HG03095 (cell line): ENCODE measurements at regions not wholly inside any gene's neighbourhood (a gene's known extent, or its start where the extent isn't known, plus 50 kb on each side); places are given as distances from the start of the nearest gene placed in this dataset.
"Not testable (repeated sequence)": the region's sequence is repeated elsewhere in the genome, so short reads cannot be mapped to it uniquely, and the experiment has no call there.

Experiments
- ATAC-seq: cut with Tn5 transposase; IDR thresholded peaks from one replicate; pipeline ENCODE4 v1.9.1; 2021; ENCODE audit warnings: moderate library complexity; ENCODE audit not compliant: unreplicated experiment

DNA sequence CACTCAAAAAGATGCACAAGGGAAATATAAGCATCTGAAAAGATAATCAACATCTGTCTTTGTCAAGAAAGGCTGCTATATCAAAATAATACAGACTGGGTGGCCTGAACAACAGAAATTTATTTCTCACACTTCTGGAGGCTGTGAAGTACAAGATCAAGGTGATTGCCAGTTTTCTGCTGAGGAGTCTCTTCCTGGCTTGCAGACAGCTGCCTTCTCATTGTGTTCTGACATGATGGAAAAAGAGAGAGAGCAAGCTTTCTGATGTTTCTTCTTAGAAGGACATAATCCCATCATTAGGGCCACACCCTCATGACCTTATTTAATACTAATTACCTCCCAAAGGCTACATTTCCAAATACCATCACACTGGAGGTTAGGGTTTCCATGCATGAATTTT lies 1573.3 kb downstream of the SI start:
- no peak for ATAC-seq

DNA sequence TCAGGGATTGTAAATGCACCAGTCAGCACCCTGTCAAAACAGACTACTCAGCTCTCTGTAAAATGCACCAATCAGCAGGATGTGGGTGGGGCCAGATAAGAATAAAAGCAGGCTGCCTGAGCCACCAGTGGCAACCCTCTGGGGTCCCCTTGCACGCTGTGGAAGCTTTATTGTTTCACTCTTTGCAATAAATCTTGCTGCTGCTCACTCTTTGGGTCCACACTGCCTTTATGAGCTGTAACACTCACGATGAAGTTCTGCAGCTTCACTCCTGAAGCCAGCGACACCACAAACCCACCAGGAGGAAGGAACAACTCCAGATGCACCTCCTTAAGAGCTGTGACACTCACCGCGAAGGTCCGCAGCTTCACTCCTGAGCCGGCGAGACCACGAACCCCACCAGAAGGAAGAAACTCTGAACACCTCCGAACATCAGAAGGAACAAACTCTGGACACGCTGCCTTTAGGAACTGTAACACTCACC lies 1578.5 kb downstream of the SI start:
- not testable (repeated sequence) for ATAC-seq

- ATAC-seq, result not testable (repeated sequence)
These were observed 1579.2 kb downstream of the SI start for GRCh38 chr3:163498842-163499735.

- ATAC-seq, result no peak
These were observed 1586.6 kb downstream of the SI start for GRCh38 chr3:163491714-163492113.

- peak; percentile 82 for ATAC-seq
These were observed 1588.2 kb downstream of the SI start for GRCh38 chr3:163490119-163490518.

- no peak for ATAC-seq
These were observed 1595.6 kb downstream of the SI start for GRCh38 chr3:163482695-163483094.

DNA sequence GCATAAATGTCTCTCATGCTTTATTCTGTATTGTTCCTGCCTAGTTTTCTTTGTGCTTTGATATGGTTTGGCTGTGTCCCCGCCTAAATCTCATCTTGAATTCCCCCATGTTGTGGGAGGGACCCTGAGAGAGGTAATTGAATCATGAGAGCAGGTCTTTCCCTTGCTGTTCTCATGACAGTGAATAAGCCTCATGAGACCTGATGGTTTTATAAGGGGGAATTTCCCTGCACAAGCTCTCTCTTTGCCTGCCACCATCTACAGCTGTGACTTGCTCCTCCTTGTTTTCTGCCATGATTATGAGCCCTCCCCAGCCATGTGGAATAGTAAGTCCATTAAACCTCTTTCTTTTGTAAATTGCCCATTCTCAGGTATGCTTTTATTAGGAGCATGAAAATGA lies 1596.6 kb downstream of the SI start:
- ATAC-seq, result no peak

GRCh38 chr3:163476179-163476578 lies 1602.1 kb downstream of the SI start:
- ATAC-seq, result no peak

DNA sequence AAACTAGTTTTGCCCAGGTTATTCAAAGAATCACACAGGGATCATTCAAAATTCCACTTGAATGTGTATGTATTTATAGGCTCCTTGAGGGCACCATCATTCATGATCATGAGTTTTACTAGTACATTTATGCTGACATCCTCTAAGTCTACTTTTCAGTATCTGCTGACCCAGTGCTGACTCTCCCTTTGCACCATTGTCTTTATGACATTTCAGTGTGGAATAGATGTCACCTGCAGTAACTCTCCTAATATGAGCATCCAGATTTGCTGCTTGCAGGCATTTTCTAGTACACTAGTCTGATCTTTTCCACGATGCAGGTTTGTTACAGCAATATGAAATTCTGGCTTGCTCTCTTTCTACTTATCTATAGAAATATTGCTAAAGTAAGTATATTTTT lies 1603.5 kb downstream of the SI start:
- no peak for ATAC-seq

DNA sequence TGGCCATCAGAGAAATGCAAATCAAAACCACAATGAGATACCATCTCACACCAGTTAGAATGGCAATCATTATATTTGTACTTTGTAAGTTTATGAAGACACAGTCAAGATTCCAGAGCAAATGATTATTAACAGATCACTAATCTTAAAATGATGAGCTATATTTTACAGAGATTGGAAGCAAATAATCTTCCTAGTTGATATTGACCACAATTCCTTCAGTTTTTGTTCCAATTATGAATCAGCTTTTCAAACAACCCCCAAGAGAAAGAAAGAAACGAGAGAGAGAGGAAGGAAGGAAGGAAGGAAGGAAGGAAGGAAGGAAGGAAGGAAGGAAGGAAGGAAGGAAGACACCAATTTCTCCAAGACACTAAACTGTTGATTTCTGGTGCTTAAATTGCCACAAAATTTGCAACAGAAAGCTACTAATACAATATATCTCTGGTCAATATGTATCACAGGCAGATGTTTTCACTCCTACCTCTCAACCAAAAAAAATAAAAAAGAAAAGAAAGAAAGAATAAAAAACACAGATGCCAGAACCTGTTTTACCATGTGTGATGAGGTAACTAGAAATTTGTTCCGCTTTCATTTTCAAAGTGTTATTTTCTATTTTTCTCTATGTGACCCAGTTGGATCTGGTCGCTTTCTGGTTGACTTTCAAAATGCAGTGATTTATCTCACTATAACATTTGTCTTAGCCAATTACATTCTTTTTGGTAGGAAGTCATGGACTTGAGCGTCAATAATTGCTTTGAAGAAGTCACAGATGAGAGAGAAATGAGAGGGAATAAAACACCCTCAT lies 1609.6 kb downstream of the SI start:
- no peak for ATAC-seq

DNA sequence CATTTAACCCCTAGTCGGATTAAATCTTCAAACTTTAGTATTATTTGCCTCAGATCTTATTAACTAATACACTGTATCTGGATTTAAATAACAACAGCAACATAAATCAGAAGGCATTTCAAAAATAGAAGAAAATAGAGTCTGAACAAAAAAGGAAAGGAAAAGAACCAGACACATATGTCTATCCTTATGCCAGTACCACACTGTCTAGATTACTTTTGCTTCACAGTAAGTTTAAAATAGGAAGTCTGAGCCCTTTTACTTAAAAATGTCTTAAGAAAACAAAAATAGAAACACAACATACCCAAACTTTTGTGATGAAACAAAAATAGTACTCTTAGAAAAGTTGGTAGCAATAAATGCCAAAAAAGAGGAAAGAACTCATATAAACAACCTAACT lies 1615.8 kb downstream of the SI start:
- no peak for ATAC-seq

GRCh38 chr3:163450698-163451097 lies 1627.6 kb downstream of the SI start:
- no peak for ATAC-seq

DNA sequence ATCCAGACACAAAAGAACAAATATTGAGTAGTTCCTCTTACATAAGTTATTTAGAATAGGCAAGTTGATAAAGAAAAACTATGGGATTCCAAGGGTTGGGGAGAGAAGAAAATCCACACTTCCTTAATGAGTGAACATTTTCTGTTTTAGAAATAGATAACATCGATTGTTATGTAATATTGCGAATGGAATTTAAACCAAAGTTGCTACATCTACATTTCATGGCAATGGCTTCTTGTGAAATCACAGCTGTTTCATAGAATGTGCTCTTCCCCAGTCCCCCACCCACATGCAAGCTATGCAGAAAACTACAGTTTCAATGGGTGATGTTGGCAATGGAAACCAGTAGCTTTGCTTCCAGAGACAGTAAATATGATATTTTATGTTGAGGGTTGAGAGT lies 1639.5 kb downstream of the SI start:
- no peak for ATAC-seq

GRCh38 chr3:163422671-163423070 lies 1655.6 kb downstream of the SI start:
- ATAC-seq, result no peak

GRCh38 chr3:163391407-163392181 lies 1686.7 kb downstream of the SI start:
- no peak for ATAC-seq

- ATAC-seq, result no peak
These were observed 1693.9 kb downstream of the SI start for GRCh38 chr3:163384383-163384782.

DNA sequence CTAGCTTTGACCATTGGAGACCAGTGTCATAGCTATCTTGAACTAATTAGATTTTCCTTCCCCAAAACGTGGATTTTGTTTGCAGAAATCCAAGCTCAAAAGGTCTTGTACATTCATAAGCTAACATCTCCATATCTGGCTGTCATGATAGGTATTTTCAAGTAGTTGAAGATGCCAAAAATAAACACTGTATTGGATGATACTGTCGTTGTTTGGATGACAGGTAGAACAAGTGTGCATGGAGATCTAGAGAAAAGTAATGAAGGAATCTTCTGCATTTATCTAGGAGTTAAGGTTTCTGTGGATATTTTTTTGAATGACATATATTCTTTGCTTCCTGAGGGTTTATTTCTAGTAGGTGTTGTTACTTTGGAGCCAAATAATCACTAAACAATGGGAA lies 1696.1 kb downstream of the SI start:
- no peak for ATAC-seq

- ATAC-seq, result no peak
These were observed 1710.1 kb downstream of the SI start for GRCh38 chr3:163368168-163368567.

DNA sequence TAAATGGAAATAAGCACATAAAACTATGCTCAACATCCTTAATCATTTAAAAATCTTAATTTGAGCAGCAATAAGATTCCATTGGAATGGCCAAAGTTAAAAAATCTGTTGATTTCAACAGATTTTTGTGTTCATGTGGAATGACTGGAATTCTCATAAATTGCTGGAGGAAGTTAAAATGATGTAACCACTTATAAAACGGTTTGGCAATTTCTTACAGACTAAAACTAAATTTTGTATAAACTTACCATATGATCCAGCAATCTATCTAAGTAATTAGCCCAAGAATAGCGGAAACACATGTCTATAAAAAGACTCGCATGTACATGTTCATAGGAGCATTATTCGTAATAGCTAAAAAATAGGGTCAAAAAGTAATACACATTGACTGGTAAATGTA lies 1713.6 kb downstream of the SI start:
- ATAC-seq, result no peak

DNA sequence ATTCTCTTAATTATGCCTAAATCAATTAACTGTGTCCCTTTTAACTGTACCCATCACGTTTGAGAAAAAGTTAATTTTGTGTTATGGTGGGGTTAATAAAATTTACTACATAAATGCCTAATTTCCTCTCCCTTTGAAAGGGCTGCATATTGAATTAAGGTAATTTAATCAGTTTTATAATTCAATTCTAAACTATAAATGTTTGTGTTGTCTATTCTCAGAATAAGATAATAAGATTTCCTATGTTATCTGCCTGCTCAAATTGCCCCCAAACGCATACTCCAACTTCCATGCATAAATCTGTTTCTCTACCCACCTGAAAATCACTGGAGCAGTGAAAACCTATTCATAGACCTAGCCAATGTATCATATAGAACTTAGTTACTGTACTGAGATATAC lies 1716.1 kb downstream of the SI start:
- no peak for ATAC-seq

GRCh38 chr3:163361357-163361878 lies 1716.9 kb downstream of the SI start:
- not testable (repeated sequence) for ATAC-seq
